ENCODE measurements at regions not wholly inside any gene's neighbourhood (a gene's known extent, or its start where the extent isn't known, plus 50 kb on each side); places are given as distances from the start of the nearest gene placed in this dataset.
A peak's percentile ranks its signal among the peaks of the same experiment; 100 is the strongest.

- TF ChIP-seq GATA1 (IDR thresholded peaks at IDR 0.05; ENCODE audit: low read depth, low read length), result no peak
- TF ChIP-seq POLR2A (IDR thresholded peaks at IDR 0.05; ENCODE audit: low read length), result no peak
These were observed 162.3 kb downstream of the KLF5 start for GRCh38 chr13:73220966-73221720.

GRCh38 chr13:73218181-73218580 lies 159.4 kb downstream of the KLF5 start:
- DNase-seq, result no peak
- no peak for TF ChIP-seq GATA1 (IDR thresholded peaks at IDR 0.05; ENCODE audit: low read depth, low read length)
- TF ChIP-seq POLR2A (IDR thresholded peaks at IDR 0.05; ENCODE audit: low read length), result no peak

More at GRCh38 chr13:73220966-73221720, 162.3 kb downstream of the KLF5 start:
- DNase-seq, result peak; percentile 12 to 35

DNA sequence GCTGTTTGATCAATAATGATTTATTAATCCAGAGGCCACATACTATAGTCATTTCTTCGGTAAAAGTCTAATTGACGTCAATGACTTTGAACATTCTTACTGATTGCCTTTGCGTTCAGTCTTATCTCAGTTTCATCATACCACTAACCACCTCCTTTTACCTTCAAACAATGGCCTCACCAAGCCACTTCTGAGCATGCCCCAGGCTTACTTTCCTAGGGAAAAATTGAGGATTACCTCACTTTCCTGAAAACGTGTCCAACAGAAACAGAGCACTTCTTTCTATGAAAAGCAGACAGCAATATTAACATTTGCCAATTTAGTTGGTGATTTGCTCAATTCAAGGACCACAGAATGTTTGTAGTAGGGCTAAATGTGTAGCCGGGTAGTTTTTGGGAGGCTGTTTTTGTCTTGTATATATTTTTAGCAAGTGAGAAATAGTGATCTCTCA lies 157.6 kb downstream of the KLF5 start:
- TF ChIP-seq GATA1 (IDR thresholded peaks at IDR 0.05; ENCODE audit: low read depth, low read length) (no peak), POLR2A (IDR thresholded peaks at IDR 0.05; ENCODE audit: low read length) (no peak)
- no peak for DNase-seq

GRCh38 chr13:73215823-73216222 lies 157.0 kb downstream of the KLF5 start:
- TF ChIP-seq GATA1 (IDR thresholded peaks at IDR 0.05; ENCODE audit: low read depth, low read length), result no peak
- no peak for TF ChIP-seq POLR2A (IDR thresholded peaks at IDR 0.05; ENCODE audit: low read length)
- no peak for DNase-seq

DNA sequence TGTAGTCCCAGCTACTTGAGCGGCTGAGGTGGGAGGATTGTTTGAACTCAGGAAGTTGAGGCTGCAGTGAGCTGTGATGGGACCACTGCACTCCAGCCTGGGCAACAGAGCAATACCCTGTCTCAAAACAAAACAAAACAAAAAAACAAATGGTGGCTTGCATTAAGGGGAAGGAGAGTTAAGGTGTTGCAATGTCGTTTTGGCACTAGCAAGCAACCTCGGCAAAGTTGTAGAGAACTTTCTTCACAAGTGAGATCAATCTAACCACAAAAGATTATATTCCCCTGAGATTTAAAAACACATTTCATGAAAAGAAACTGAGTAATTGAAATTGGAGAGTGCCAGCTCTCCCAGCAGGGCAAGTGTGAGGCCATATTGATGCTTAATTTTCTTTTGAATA lies 153.7 kb downstream of the KLF5 start:
- TF ChIP-seq POLR2A (IDR thresholded peaks at IDR 0.05; ENCODE audit: low read length), result no peak
- no peak for TF ChIP-seq GATA1 (IDR thresholded peaks at IDR 0.05; ENCODE audit: low read depth, low read length)

DNA sequence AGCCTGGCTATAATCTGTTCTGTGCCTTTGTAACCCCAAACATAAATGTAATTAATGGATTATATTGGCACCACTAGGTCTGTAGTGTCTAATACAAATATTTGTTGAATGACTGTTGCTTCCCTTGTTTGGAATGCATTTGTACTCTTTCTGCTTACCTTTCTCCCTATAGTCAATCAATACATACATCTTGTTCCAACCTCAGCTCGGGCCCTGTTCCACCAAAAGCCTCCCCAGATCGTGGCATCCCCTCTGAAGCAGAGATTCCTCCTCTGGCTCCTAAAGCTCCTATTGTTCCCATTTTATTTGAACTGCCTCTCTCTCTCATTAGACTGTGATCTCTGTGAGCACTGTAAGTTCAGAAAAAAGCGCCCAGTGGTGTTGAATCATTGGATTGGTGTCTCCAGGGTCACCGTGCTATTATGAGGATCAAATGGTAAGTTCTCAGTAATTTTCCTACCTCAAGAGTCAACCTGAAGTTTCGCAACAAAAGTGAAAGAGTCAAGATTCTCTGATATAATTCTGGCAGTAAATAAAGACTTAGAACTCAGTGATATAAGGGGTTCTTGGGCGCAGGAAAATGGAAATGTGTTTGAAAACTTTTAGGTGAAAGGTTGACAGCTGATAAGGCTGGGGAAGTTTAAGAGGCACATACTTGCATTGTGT lies 151.5 kb downstream of the KLF5 start:
- DNase-seq, result no peak

More for the DNA sequence above, 153.7 kb downstream of the KLF5 start:
- DNase-seq, result no peak

DNA sequence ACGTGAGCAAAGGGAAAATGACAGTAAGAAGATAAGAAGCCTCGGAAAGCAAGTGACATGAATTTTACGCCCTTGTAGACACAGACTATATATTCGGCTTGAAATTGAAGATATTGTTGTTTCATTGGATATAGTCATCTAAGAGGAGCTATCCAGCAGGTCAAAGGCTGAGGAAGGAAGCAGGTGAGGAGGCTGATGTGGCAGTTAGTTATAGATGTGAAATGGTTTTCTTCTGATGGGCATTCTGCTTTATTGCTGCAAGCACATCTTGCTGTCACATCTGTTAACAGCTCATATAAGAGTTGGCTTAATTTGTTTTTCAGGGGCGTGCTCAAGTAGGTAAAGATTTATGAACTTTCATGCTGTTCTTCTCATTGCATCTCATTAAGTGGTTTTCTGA lies 146.1 kb downstream of the KLF5 start:
- no peak for TF ChIP-seq GATA1 (IDR thresholded peaks at IDR 0.05; ENCODE audit: low read depth, low read length)
- no peak for TF ChIP-seq POLR2A (IDR thresholded peaks at IDR 0.05; ENCODE audit: low read length)
- DNase-seq, result no peak

More for the DNA sequence above, 151.5 kb downstream of the KLF5 start:
- no peak for TF ChIP-seq POLR2A (IDR thresholded peaks at IDR 0.05; ENCODE audit: low read length)
- TF ChIP-seq GATA1 (IDR thresholded peaks at IDR 0.05; ENCODE audit: low read depth, low read length), result no peak

DNA sequence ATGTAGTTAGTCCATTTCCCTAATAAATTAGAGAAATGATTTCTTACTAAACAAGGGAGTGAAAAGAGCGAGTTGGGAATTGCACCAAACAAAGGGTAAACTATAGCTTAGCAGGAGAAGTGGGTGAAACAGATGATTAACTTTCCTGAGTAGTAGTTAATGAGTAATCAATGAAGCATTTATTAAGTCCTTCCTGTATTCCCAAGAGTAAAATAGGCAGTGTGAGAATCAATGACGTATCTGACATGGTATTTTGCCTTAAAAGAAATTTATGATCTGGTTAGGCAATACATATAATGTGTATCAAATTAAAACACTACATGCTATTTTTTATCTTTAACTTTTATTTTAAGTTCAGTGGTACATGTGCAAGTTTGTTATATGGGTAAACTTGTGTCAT lies 142.8 kb downstream of the KLF5 start:
- DNase-seq, result no peak
- TF ChIP-seq POLR2A (IDR thresholded peaks at IDR 0.05; ENCODE audit: low read length) (no peak), GATA1 (IDR thresholded peaks at IDR 0.05; ENCODE audit: low read depth, low read length) (no peak)

DNA sequence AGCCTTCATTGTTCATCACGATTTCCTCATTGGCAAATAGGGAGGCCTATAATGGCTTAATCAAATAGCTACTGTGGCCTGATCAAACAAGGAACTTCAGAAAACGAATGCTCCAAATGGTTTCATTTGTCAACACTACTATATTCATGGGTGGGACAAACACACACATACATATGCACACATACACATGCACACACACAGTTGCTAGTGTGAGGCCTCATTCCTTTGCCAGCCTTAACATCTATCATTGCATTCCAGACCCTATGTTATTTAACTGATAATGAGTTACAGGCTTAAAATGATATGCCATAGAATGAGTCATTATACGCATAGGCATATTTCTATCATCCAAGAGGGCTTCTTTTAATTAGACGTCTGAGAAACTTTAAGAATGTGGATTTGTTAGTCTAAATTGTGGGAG lies 140.2 kb downstream of the KLF5 start:
- peak; percentile 61 to 76 for DNase-seq

GRCh38 chr13:73195091-73195490 lies 136.3 kb downstream of the KLF5 start:
- no peak for DNase-seq
- TF ChIP-seq GATA1 (IDR thresholded peaks at IDR 0.05; ENCODE audit: low read depth, low read length) (no peak), POLR2A (IDR thresholded peaks at IDR 0.05; ENCODE audit: low read length) (no peak)

More for the DNA sequence above, 140.2 kb downstream of the KLF5 start:
- TF ChIP-seq GATA1 (IDR thresholded peaks at IDR 0.05; ENCODE audit: low read depth, low read length), result no peak
- no peak for TF ChIP-seq POLR2A (IDR thresholded peaks at IDR 0.05; ENCODE audit: low read length)

- no peak for TF ChIP-seq GATA1 (IDR thresholded peaks at IDR 0.05; ENCODE audit: low read depth, low read length)
- no peak for TF ChIP-seq POLR2A (IDR thresholded peaks at IDR 0.05; ENCODE audit: low read length)
- peak; percentile 18 to 49 for DNase-seq
These were observed 135.5 kb downstream of the KLF5 start for GRCh38 chr13:73194310-73194709.

- no peak for DNase-seq
- TF ChIP-seq GATA1 (IDR thresholded peaks at IDR 0.05; ENCODE audit: low read depth, low read length) (no peak), POLR2A (IDR thresholded peaks at IDR 0.05; ENCODE audit: low read length) (no peak)
These were observed 134.7 kb downstream of the KLF5 start for GRCh38 chr13:73193554-73193953.

- TF ChIP-seq GATA1 (IDR thresholded peaks at IDR 0.05; ENCODE audit: low read depth, low read length) (no peak), POLR2A (IDR thresholded peaks at IDR 0.05; ENCODE audit: low read length) (no peak)
- no peak for DNase-seq
These were observed 131.7 kb downstream of the KLF5 start for GRCh38 chr13:73190477-73190876.

DNA sequence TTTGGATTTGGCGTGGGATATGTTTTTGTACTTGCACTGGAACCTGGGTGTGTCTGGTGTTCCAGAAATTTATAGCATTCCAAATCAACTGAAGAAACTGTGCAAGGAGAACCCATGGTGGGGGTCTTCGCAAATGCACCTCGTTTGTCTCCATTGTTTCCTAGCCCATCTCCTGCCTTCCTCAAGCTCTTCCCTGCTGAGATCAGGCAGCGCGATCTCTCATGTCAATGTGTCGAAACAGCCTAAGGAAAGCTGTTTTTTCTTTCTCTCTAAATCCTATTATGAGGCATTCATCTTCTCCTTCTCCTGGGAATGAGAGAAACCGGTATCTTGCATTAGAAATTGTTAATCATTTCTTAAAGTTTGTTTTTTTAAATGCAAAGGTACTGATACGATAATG lies 131.0 kb downstream of the KLF5 start:
- no peak for TF ChIP-seq GATA1 (IDR thresholded peaks at IDR 0.05; ENCODE audit: low read depth, low read length)
- no peak for TF ChIP-seq POLR2A (IDR thresholded peaks at IDR 0.05; ENCODE audit: low read length)
- no peak for DNase-seq

- no peak for DNase-seq
- no peak for TF ChIP-seq POLR2A (IDR thresholded peaks at IDR 0.05; ENCODE audit: low read length)
- TF ChIP-seq GATA1 (IDR thresholded peaks at IDR 0.05; ENCODE audit: low read depth, low read length), result no peak
These were observed 130.6 kb downstream of the KLF5 start for GRCh38 chr13:73189362-73189761.
